SK-N-MC (cell line): ENCODE measurements at regions not wholly inside any gene's neighbourhood (a gene's known extent, or its start where the extent isn't known, plus 50 kb on each side); places are given as distances from the start of the nearest gene placed in this dataset.

ENCODE experiments used
- EZH2 ChIP-seq: fragments of 200-600 bp; sonication (generic); IDR thresholded peaks from one replicate; pipeline ENCODE4 v1.6.1; 2017; ENCODE audit warnings: antibody characterized with exemption
- POLR2AphosphoS5 ChIP-seq: IDR thresholded peaks from 2 replicates; pipeline ENCODE4 v1.6.1; 2012; ENCODE audit warnings: mild to moderate bottlenecking, low read depth, low read length, borderline replicate concordance

DNA sequence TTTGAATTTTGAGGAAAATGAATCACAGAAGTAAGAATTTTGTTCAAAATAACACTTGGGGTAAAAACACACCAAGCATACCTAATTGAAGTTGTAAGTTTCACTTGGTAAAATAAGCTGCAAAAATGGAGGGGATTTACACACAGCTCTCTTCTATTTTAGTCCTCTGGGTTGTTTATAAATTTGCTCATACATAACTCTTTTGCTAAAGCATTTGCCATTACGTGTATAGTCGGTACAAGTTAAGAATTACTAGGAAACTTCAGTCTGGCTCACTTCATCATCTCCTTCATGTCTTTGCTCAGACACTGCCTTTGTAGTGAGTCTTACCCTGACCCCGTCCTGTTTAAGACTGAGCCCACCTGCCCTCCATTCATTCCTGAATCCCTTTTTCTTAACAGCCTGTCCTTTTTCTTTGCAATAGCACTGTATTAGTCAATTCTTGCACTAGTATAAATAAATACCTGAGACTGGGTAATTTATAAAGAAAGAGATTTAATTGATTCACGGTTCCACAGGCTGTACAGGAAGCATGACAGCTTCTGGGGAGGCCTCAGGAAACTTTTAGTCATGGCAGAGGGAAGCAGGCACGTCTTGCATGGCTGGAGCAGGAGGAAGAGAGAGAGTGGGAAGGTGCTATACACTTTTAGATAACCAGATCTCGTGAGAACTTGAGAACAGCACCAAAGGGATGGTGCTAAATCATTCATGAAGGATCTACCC, 451.1 kb downstream of the PCNX1 start:
- TF ChIP-seq EZH2 (no peak), POLR2AphosphoS5 (no peak)
